Muscle of back (tissue), 3 donors: ENCODE measurements at regions not wholly inside any gene's neighbourhood (a gene's known extent, or its start where the extent isn't known, plus 50 kb on each side); places are given as distances from the start of the nearest gene placed in this dataset.

Source experiments
- DNase-seq, 3 donors: peaks; one replicate each; pipeline versions ENCODE4 v3.0.0 to v3.0.0-alpha.2; 2013

GRCh38 chr6:108734271-108734922 lies 113.8 kb upstream of the ARMC2 start:
- no peak for DNase-seq

GRCh38 chr6:108735310-108736001 lies 112.8 kb upstream of the ARMC2 start:
- no peak for DNase-seq

DNA sequence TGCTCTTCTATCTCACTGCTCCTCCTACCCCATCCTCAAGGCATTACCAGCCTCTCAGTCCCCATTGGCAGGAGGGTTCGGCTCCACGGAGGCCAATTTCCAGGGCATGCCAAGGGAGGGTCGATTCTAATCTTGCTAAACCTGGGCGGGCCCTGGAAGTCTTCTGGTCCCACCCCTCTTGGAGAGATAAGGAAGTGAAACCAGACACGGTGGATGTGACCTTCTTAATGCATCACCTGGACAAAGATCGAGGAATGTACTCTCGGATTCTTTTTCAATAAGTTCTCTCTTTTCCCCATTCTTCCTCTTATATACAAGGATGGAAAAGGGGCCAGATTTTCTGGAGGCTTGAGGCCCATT lies 112.2 kb upstream of the ARMC2 start:
- DNase-seq, result no peak

GRCh38 chr6:108736832-108737231 lies 111.4 kb upstream of the ARMC2 start:
- peak in 1 of 3 donors; percentile 82 for DNase-seq

DNA sequence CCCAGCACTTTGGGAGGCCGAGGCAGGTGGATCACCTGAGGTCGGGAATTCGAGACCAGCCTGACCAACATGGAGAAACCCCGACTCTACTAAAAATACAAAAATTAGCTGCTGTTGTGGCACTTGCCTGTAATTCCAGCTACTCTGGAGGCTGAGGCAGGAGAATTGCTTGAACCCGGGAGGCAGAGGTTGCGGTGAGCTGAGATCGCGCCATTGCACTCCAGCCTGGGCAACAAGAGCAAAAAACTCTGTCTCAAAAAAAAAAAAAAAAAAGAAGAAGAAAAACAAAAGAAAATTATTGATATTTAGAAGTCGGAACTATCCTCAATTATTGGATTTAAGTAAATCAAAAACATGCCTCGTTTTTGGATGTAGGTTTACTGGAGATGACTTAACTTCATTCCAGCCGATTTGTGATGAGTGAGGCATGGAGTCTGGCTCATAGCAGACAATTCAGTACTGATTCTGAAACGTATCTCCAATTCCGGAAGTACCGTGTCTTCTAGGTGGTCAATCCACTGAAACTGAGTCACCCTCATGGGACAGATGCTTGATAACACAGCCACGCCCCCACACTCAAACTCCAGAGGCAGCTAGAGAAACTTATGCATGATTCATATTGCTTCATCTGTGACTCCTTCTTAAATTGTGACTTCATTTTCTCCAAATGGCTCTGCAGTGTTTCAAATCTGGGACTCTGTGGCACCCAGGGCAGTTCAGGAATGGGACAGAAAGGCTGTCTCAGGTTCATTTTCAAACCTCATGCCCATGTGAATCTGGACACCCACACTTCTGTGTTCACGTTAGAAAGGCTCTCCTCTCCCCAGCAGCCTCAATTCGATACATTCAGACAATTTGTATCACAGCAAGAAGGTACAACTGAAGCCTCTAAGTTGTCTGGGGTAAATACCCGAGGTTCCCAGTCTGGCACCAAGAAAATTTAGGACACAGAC lies 110.4 kb upstream of the ARMC2 start:
- DNase-seq, result peak in 2 of 3 donors; percentile 41 to 94

- no peak for DNase-seq
These were observed 109.4 kb upstream of the ARMC2 start for GRCh38 chr6:108738684-108739416.

GRCh38 chr6:108739496-108740330 lies 108.5 kb upstream of the ARMC2 start:
- DNase-seq, result no peak

DNA sequence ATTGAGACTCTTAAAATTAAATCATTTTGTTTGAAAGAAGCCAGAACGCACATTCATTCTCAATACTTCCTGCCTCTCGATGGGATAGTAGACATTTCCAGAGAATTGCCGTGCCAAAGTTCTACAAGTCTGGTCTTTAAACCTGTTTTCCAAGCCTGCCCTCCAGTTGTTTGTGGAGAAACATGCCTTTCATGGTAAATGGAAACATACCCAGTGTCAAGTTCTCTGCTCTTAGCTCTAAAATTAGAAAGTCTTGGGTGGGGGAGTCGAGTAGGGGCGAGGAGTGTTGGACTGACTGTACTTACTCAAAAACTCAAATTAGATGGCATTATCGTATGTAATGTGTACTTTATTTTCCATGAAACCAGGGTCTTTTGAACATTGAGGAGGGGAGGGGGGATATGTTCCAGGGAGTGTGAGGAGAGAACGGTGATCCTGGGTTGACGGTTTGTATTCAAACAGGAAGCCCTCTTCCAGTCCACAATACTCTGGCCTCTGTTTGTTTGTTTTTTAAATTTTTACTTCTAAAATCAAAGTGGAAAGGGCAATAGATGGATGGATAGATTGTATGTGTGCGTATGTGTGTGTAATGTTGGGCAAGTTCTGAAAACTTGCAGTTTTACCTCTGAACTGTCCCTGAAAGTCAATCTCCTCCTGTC lies 106.8 kb upstream of the ARMC2 start:
- DNase-seq, result no peak

GRCh38 chr6:108742041-108742440 lies 106.2 kb upstream of the ARMC2 start:
- no peak for DNase-seq

DNA sequence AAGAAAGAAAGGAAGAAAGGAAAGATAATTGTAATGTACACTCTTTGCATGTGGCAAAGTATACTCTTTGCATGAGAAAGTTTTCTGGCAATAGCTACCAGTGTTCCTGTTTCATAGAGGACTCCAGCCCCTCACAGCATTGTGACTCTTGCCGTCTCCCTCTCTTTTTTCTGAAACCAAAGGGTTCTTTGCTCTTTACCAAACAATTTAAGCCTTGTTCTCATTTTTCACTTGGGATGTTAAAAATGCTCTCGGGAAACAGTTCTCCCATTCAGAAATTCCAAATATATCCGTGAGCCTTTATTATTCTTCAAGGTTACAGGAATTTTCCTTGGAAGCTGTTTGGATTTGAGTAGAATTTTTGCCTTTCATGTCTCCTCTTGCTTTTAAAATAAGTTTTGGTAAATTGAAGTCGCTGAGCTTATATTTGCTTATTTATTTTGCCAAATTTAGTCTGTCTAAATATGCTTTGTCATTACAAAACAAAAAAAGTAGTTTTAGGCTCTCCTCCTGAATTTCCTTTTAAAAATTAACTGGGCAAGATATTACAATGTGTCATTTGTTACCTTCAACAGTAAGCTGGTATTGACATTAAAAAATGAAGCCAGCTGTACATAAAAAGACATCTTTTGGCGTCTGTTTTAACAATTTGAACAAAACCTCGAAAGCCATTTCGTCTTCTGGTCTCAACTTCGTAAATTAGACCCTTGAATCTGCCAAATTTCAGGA lies 103.8 kb upstream of the ARMC2 start:
- DNase-seq, result peak in 1 of 3 donors; percentile 36

DNA sequence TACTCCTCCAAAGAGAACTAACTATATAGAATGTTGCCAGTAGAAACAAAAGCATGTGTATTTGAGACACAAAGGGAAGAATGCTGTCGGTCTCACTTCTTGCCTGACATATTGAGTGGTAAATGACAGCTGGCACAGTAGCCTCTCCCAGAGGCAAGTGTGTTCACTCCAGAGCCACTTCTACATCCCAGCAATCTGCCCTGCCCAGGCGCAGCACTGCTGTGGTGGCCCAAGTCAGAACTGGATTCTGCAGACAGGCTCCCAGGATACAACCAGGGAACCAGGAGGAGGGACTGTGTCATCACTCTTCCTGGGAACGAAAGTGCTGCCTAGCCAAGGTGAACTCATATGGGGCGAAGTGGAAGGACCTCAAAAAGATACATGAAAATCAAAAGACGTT lies 103.2 kb upstream of the ARMC2 start:
- no peak for DNase-seq

- no peak for DNase-seq
These were observed 102.4 kb upstream of the ARMC2 start for GRCh38 chr6:108745664-108746336.

DNA sequence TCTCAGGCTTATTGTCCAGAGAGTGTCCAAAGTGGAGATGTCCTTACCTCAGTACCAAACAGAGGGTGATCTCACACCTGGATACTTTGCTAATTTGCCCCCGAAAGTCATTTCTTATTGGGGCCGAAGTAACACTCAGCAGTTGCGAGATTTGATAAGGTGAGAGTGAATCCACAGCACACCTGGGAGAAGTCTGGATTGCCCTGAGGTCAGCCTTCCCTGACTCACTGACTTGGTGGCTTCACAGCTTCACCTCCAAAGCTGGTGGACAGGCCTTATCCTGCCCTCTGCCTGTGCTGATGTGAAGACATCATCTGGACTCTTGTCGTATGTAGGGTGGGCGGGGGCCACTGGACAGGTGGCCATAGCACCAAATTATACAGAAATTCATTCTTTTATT lies 101.9 kb upstream of the ARMC2 start:
- DNase-seq, result no peak

DNA sequence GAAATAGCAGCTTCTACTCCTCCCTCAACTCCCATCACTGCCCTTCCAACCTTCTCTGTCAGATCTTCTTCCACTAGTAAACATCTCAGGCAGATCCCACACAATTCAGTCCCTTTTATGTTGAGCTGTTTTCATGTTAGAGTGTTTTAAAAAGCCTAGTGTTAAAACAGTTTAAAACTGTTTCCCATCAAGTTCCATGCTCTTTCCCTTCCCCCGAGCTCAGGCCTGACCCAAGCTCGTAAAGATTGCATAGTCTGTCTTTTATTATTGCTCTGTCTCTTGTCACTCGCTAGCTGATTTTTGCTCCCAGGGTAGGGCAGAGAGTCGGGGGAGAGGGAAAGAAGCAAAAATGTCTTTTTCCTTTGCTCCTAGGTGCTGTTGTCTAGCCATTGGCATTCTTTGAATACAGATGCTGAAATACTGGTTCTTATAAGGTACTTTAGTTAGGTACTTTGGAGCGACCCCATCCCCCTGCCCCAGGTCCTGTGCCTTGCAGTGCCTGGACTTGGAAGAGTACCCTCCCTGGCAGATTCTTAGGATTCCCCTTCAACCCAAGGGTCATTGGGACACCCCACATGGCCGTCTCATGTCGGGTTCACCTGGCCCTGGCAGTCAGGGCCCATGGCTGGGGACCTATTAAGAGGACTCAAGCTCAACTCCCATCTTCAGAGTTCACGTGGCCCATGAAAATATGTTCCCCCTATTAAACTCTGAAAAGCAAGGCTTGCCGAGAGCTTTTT lies 101.2 kb upstream of the ARMC2 start:
- DNase-seq, result no peak

DNA sequence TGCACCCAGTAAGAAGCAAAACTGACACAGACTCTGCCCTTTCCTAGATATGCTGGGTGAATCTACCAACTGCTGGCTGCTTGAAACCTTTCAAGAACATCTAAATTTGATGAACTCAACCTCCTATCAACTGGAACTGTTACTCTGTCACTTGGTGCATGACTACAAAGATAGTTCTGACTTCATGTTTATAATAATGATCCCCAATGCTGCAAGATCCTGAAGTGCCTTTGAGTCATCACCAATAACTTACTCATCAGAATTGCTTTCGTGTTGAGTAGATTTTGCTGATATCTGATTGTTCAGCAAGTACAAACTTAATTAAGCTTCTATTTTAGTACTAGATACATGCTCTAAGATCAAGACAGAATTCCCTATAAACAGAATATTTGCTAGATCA lies 100.2 kb upstream of the ARMC2 start:
- DNase-seq, result no peak

- no peak for DNase-seq
These were observed 99.3 kb upstream of the ARMC2 start for GRCh38 chr6:108748959-108749358.

- DNase-seq, result no peak
These were observed 97.4 kb upstream of the ARMC2 start for GRCh38 chr6:108750801-108751200.

GRCh38 chr6:108751282-108751681 lies 96.9 kb upstream of the ARMC2 start:
- DNase-seq, result no peak
